WTC11 (cell line): ENCODE measurements at regions not wholly inside any gene's neighbourhood (a gene's known extent, or its start where the extent isn't known, plus 50 kb on each side); places are given as distances from the start of the nearest gene placed in this dataset.

Experiments used
- ATAC-seq: fragments of 200-7000 bp; cut with Tn5 transposase; 2 replicates; pipeline ENCODE4 v1.10.0; 2021; ENCODE audit warnings: mild to moderate bottlenecking, moderate library complexity
- CTCF ChIA-PET: fragments of 300-600 bp; sonication (Branson Sonifier 250); formaldehyde crosslinking; loops from one replicate; lab custom pipeline; 2021; ENCODE audit warnings: antibody characterized with exemption; lab: Charles Lee
- POLR2A ChIA-PET: fragments of 350-600 bp; sonication (Branson Sonifier 250); formaldehyde crosslinking; loops from one replicate; lab custom pipeline; 2021; ENCODE audit warnings: antibody characterized with exemption; lab: Charles Lee
- DNase-seq: peaks from one replicate; pipeline ENCODE4 v3.0.0; 2021; ENCODE audit warnings: low spot score
- H3K27ac Mint-ChIP-seq: 2 replicates; pipeline ENCODE4 v1.8.0; 2021; ENCODE audit warnings: mixed read lengths
- H3K27me3 Mint-ChIP-seq: 2 replicates; pipeline ENCODE4 v1.8.0; 2021; ENCODE audit warnings: low read depth, mild to moderate bottlenecking, moderate library complexity, mixed read lengths
- H3K36me3 Mint-ChIP-seq: 2 replicates; pipeline ENCODE4 v1.8.0; 2021; ENCODE audit warnings: mixed read lengths
- H3K4me1 Mint-ChIP-seq: 2 replicates; pipeline ENCODE4 v1.8.0; 2022; ENCODE audit warnings: mixed read lengths
- H3K4me3 Mint-ChIP-seq: 2 replicates; pipeline ENCODE4 v1.8.0; 2021; ENCODE audit warnings: mild to moderate bottlenecking, moderate library complexity, mixed read lengths
- H3K9me3 Mint-ChIP-seq: 2 replicates; pipeline ENCODE4 v1.8.0; 2021; ENCODE audit warnings: mixed read lengths
- FOXJ3 ChIP-seq: sonication (generic); formaldehyde crosslinking; IDR thresholded peaks from 2 replicates; pipeline ENCODE4 v1.9.0; 2021; ENCODE audit warnings: missing genetic modification reagents, mild to moderate bottlenecking, borderline replicate concordance
- HMGA2 ChIP-seq: fragments of 250-450 bp; sonication (Bioruptor Pico); IDR thresholded peaks from 2 replicates; pipeline ENCODE4 v1.4.0; 2021; ENCODE audit warnings: mild to moderate bottlenecking, moderate library complexity
- JUN ChIP-seq: sonication (generic); formaldehyde crosslinking; IDR thresholded peaks from 2 replicates; pipeline ENCODE4 v1.8.0; 2023; ENCODE audit warnings: mild to moderate bottlenecking, missing genetic modification reagents
- OVOL2 ChIP-seq: fragments of 250-450 bp; sonication (Bioruptor Pico); IDR thresholded peaks from 2 replicates; pipeline ENCODE4 v1.9.0; 2021; ENCODE audit warnings: mild to moderate bottlenecking, borderline replicate concordance
- PRRX2 ChIP-seq: fragments of 250-450 bp; sonication (Bioruptor Pico); IDR thresholded peaks from 2 replicates; pipeline ENCODE4 v1.8.0; 2021; ENCODE audit warnings: mild to moderate bottlenecking
- RELA ChIP-seq: sonication (generic); formaldehyde crosslinking; IDR thresholded peaks from 2 replicates; pipeline ENCODE4 v1.8.1; 2022; ENCODE audit warnings: missing genetic modification reagents, mild to moderate bottlenecking, borderline replicate concordance
- RORB ChIP-seq: fragments of 250-450 bp; sonication (Bioruptor Pico); IDR thresholded peaks from 2 replicates; pipeline ENCODE4 v1.9.0; 2021; ENCODE audit warnings: mild to moderate bottlenecking
- SMAD3 ChIP-seq: sonication (generic); formaldehyde crosslinking; IDR thresholded peaks from 2 replicates; pipeline ENCODE4 v1.8.0; 2022; ENCODE audit warnings: missing genetic modification reagents, mild to moderate bottlenecking, borderline replicate concordance
- TCF7 ChIP-seq: sonication (generic); formaldehyde crosslinking; IDR thresholded peaks from 2 replicates; pipeline ENCODE4 v1.8.0; 2022; ENCODE audit warnings: mild to moderate bottlenecking, low read depth, missing genetic modification reagents, moderate library complexity
- TP53 ChIP-seq: sonication (generic); formaldehyde crosslinking; IDR thresholded peaks from 2 replicates; pipeline ENCODE4 v1.8.1; 2023; ENCODE audit warnings: mild to moderate bottlenecking, missing genetic modification reagents
- TF ChIP-seq, protein P1 (sequence below): sonication (generic); formaldehyde crosslinking; IDR thresholded peaks from 2 replicates; pipeline ENCODE4 v1.8.1; 2022; ENCODE audit warnings: mild to moderate bottlenecking, missing genetic modification reagents, moderate library complexity, borderline replicate concordance
- TF ChIP-seq, protein P2 (sequence below): sonication (generic); formaldehyde crosslinking; IDR thresholded peaks from 2 replicates; pipeline ENCODE4 v1.8.0; 2022; ENCODE audit warnings: mild to moderate bottlenecking, missing genetic modification reagents
- TF ChIP-seq, protein P3 (sequence below): sonication (generic); formaldehyde crosslinking; conservative IDR thresholded peaks from 2 replicates; pipeline ENCODE4 v1.8.1; 2023; ENCODE audit warnings: mild to moderate bottlenecking, low read depth, missing genetic modification reagents, moderate library complexity
- TF ChIP-seq, protein P4 (sequence below): sonication (generic); formaldehyde crosslinking; IDR thresholded peaks from 2 replicates; pipeline ENCODE4 v1.8.1; 2022; ENCODE audit warnings: low read depth, missing genetic modification reagents, borderline replicate concordance
- TF ChIP-seq, protein P5 (sequence below): fragments of 250-450 bp; sonication (Bioruptor Pico); IDR thresholded peaks from 2 replicates; pipeline ENCODE4 v1.9.0; 2021; ENCODE audit warnings: moderate library complexity, mild to moderate bottlenecking, inconsistent platforms, borderline replicate concordance
- TF ChIP-seq, protein P6 (sequence below): fragments of 250-450 bp; sonication (Bioruptor Pico); IDR thresholded peaks from 2 replicates; pipeline ENCODE4 v1.9.0; 2021; ENCODE audit warnings: mild to moderate bottlenecking, borderline replicate concordance
- TF ChIP-seq, protein P7 (sequence below): sonication (generic); formaldehyde crosslinking; IDR thresholded peaks from 2 replicates; pipeline ENCODE4 v1.8.1; 2022; ENCODE audit warnings: missing genetic modification reagents, borderline replicate concordance

DNA sequence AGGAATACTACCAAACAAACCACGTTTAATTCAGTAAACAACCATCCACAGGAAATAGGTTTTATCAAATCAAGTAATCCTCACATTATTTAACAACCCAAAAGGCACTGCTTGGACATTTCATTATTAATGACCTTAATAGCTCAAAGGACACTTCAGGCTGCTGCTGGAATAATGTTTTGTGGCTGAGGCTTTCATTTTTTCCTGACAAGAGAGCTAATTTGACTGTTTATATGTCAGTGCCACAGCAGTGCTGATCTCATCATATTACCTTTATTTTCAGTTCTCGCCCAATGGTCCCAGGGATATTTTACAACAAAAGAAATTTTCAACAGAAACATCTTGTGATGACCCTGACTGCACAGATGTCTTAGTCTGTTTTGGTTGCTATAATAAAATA lies 589.8 kb upstream of the GRAMD2B start (continued):
- no peak for TF ChIP-seq RELA (CRISPR knock-in tag)
- TF ChIP-seq, protein P1, sequence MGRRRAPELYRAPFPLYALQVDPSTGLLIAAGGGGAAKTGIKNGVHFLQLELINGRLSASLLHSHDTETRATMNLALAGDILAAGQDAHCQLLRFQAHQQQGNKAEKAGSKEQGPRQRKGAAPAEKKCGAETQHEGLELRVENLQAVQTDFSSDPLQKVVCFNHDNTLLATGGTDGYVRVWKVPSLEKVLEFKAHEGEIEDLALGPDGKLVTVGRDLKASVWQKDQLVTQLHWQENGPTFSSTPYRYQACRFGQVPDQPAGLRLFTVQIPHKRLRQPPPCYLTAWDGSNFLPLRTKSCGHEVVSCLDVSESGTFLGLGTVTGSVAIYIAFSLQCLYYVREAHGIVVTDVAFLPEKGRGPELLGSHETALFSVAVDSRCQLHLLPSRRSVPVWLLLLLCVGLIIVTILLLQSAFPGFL (CRISPR knock-in tag): no peak

DNA sequence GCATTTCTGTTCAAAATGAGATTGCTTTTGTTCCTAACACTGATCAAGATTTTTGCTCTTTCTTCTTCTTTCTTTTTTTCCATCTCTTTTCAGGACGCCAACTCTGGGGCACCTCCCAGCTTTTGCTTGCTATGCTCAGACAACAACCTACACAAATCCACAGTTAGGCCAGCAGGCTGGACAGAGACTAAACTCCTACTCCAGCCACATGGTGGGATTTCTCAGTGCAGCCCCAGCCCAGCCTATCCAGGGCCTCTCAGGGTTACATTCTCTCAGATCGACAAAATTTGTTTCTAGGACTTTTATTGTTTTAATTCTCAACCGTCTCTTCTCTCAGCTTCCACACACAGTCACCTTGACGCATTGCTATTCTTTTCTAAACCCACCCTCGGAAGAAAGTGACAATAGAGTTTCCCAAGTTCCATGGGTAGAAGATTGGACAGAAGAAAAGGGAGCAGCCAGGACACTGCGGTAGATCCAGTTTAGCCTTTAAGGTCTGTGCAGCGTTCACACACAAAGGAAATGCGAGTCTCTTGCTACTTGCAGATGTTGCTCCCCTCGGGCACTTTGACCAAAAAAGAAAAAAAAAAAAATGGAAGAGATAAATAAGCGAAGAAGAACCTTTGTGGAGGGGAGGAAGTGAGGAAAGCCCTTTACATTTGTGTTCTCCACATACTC lies 588.6 kb upstream of the GRAMD2B start:
- peaks cover 10% of the 10 kb centered on the region for H3K9me3 Mint-ChIP-seq
- ChIA-PET POLR2A (no interaction called here), CTCF (interaction anchor here (0.6 to 1.6 kb wide), 14 partner anchors 10 to 898 kb away, joined by 3 to 9 read pairs (median 3); no protein-coding TSS in a partner anchor)
- H3K27ac Mint-ChIP-seq: peak overlapping the region; percentile 43
- peaks cover 3% of the 10 kb centered on the region for H3K36me3 Mint-ChIP-seq
- TF ChIP-seq PRRX2 (no peak), RELA (CRISPR knock-in tag) (no peak), TP53 (CRISPR knock-in tag) (no peak), HMGA2 (CRISPR knock-in tag) (no peak), RORB (CRISPR knock-in tag) (no peak), FOXJ3 (CRISPR knock-in tag) (no peak), OVOL2 (no peak), TCF7 (CRISPR knock-in tag) (no peak), SMAD3 (CRISPR knock-in tag) (no peak), JUN (CRISPR knock-in tag) (no peak)
- TF ChIP-seq, protein P2, sequence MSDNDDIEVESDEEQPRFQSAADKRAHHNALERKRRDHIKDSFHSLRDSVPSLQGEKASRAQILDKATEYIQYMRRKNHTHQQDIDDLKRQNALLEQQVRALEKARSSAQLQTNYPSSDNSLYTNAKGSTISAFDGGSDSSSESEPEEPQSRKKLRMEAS (CRISPR knock-in tag): no peak
- TF ChIP-seq, protein P3, sequence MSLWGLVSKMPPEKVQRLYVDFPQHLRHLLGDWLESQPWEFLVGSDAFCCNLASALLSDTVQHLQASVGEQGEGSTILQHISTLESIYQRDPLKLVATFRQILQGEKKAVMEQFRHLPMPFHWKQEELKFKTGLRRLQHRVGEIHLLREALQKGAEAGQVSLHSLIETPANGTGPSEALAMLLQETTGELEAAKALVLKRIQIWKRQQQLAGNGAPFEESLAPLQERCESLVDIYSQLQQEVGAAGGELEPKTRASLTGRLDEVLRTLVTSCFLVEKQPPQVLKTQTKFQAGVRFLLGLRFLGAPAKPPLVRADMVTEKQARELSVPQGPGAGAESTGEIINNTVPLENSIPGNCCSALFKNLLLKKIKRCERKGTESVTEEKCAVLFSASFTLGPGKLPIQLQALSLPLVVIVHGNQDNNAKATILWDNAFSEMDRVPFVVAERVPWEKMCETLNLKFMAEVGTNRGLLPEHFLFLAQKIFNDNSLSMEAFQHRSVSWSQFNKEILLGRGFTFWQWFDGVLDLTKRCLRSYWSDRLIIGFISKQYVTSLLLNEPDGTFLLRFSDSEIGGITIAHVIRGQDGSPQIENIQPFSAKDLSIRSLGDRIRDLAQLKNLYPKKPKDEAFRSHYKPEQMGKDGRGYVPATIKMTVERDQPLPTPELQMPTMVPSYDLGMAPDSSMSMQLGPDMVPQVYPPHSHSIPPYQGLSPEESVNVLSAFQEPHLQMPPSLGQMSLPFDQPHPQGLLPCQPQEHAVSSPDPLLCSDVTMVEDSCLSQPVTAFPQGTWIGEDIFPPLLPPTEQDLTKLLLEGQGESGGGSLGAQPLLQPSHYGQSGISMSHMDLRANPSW (CRISPR knock-in tag): no peak
- TF ChIP-seq, protein P4, sequence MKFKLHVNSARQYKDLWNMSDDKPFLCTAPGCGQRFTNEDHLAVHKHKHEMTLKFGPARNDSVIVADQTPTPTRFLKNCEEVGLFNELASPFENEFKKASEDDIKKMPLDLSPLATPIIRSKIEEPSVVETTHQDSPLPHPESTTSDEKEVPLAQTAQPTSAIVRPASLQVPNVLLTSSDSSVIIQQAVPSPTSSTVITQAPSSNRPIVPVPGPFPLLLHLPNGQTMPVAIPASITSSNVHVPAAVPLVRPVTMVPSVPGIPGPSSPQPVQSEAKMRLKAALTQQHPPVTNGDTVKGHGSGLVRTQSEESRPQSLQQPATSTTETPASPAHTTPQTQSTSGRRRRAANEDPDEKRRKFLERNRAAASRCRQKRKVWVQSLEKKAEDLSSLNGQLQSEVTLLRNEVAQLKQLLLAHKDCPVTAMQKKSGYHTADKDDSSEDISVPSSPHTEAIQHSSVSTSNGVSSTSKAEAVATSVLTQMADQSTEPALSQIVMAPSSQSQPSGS: no peak
- TF ChIP-seq, protein P5, sequence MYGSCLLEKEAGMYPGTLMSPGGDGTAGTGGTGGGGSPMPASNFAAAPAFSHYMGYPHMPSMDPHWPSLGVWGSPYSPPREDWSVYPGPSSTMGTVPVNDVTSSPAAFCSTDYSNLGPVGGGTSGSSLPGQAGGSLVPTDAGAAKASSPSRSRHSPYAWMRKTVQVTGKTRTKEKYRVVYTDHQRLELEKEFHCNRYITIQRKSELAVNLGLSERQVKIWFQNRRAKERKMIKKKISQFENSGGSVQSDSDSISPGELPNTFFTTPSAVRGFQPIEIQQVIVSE: no peak
- TF ChIP-seq, protein P6, sequence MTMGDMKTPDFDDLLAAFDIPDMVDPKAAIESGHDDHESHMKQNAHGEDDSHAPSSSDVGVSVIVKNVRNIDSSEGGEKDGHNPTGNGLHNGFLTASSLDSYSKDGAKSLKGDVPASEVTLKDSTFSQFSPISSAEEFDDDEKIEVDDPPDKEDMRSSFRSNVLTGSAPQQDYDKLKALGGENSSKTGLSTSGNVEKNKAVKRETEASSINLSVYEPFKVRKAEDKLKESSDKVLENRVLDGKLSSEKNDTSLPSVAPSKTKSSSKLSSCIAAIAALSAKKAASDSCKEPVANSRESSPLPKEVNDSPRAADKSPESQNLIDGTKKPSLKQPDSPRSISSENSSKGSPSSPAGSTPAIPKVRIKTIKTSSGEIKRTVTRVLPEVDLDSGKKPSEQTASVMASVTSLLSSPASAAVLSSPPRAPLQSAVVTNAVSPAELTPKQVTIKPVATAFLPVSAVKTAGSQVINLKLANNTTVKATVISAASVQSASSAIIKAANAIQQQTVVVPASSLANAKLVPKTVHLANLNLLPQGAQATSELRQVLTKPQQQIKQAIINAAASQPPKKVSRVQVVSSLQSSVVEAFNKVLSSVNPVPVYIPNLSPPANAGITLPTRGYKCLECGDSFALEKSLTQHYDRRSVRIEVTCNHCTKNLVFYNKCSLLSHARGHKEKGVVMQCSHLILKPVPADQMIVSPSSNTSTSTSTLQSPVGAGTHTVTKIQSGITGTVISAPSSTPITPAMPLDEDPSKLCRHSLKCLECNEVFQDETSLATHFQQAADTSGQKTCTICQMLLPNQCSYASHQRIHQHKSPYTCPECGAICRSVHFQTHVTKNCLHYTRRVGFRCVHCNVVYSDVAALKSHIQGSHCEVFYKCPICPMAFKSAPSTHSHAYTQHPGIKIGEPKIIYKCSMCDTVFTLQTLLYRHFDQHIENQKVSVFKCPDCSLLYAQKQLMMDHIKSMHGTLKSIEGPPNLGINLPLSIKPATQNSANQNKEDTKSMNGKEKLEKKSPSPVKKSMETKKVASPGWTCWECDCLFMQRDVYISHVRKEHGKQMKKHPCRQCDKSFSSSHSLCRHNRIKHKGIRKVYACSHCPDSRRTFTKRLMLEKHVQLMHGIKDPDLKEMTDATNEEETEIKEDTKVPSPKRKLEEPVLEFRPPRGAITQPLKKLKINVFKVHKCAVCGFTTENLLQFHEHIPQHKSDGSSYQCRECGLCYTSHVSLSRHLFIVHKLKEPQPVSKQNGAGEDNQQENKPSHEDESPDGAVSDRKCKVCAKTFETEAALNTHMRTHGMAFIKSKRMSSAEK: no peak
- TF ChIP-seq, protein P7, sequence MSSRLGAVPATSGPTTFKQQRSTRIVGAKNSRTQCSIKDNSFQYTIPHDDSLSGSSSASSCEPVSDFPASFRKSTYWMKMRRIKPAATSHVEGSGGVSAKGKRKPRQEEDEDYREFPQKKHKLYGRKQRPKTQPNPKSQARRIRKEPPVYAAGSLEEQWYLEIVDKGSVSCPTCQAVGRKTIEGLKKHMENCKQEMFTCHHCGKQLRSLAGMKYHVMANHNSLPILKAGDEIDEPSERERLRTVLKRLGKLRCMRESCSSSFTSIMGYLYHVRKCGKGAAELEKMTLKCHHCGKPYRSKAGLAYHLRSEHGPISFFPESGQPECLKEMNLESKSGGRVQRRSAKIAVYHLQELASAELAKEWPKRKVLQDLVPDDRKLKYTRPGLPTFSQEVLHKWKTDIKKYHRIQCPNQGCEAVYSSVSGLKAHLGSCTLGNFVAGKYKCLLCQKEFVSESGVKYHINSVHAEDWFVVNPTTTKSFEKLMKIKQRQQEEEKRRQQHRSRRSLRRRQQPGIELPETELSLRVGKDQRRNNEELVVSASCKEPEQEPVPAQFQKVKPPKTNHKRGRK (CRISPR knock-in tag): no peak
- H3K4me1 Mint-ChIP-seq: peaks cover 35% of the 10 kb centered on the region
- peak; percentile 64 for ATAC-seq
- H3K4me3 Mint-ChIP-seq: no peak overlapping the region
- no peaks in the 10 kb centered on the region for H3K27me3 Mint-ChIP-seq
- DNase-seq: no peak
